Psoas muscle (tissue), 7 donors: ENCODE measurements at regions not wholly inside any gene's neighbourhood (a gene's known extent, or its start where the extent isn't known, plus 50 kb on each side); places are given as distances from the start of the nearest gene placed in this dataset.

ENCODE experiments used
- ATAC-seq, 4 donors: fragments of 200-7000 bp; cut with Tn5 transposase; one replicate each; pipeline ENCODE4 v1.9.1; 2020; ENCODE audit warnings: moderate library complexity in 3 of 4, mild to moderate bottlenecking in 2 of 4
- DNase-seq, 2 donors: peaks; one replicate each; pipeline ENCODE4 v3.0.0-alpha.2; 2020
- H3K27ac ChIP-seq: fragments of 200-600 bp; one replicate; pipeline ENCODE4 v1.8.0; 2022
- H3K27me3 ChIP-seq, 3 donors: fragments of 200-600 bp in 1 of 3; one replicate each; pipeline versions ENCODE4 v1.6.1 to v1.8.0; 2013 to 2022; ENCODE audit warnings: low read length in 2 of 3, mild to moderate bottlenecking in 2 of 3, moderate library complexity in 1 of 3; ENCODE audit not compliant: insufficient read depth in 3 of 3
- H3K36me3 ChIP-seq, 2 donors: fragments of 200-600 bp in 1 of 2; one replicate each; pipeline versions ENCODE4 v1.6.1 to v1.8.0; 2013 to 2022; ENCODE audit warnings: low read depth in 1 of 2, mild to moderate bottlenecking in 1 of 2, moderate library complexity in 1 of 2; ENCODE audit not compliant: insufficient read depth in 1 of 2
- H3K4me1 ChIP-seq: fragments of 200-600 bp; one replicate; pipeline ENCODE4 v1.8.0; 2022
- H3K4me3 ChIP-seq: fragments of 200-600 bp; one replicate; pipeline ENCODE4 v1.8.0; 2022; ENCODE audit warnings: mild to moderate bottlenecking
- H3K9me3 ChIP-seq: fragments of 200-600 bp; one replicate; pipeline ENCODE4 v1.8.0; 2022
- CTCF ChIP-seq: fragments of 200-600 bp; IDR thresholded peaks from one replicate; pipeline ENCODE4 v1.8.0; 2022; ENCODE audit warnings: antibody characterized with exemption
- WGBS, 3 donors: extraction: QIAGEN DNeasy Blood & Tissue Kit; methylation state at CpG; one replicate each; pipeline versions ENCODE4 v1.1.6 to v1.1.7; 2013; 5-methylcytosine and 5-hydroxymethylcytosine counted together
- intact Hi-C, 2 donors: fragments of 100-400 bp; cut with DNase I; formaldehyde crosslinking; loops; one replicate each; pipeline versions ENCODE4 v1.11.0 to v1.14.2; 2022
- donor health status: healthy with polysubstance abuse.
- donor health status: DM: no; HTN: no; CAD: no; lungs with moderate emphysema.
- donor health status: Bipolar disorder and iron deficiency.
- donor health status: healthy.
- donor health status: DM: yes; HTN: yes; CAD: no.
- donor health status: DM: no; HTN: no; CAD: no.
- donor health status: DM: yes; HTN: yes; CAD: no.

DNA sequence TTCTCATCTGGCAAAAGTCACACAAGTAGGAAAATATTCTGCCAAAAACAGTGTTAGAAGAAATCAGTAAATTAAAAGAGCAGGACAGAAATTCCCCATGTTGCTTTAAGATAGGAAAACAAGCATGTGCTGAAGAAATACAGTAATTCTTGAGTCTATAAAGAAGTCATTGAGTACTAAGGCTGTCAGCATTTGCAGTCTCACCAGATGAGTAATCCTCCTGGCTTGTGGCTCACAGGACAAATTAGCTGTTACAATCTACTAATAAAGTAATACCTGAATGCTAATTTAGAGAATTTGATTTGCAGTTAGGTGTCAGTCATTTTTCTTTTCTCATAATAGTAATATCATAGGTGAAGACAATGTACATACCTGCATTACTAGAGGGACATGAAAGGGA, 1158.9 kb upstream of the CELF2 start:
- Histone ChIP-seq H3K36me3 (no peaks in the 10 kb centered on the region), H3K27me3 (no peaks in the 10 kb centered on the region), H3K9me3 (no peaks in the 10 kb centered on the region), H3K27ac (no peak overlapping the region), H3K4me1 (no peaks in the 10 kb centered on the region), H3K4me3 (no peak overlapping the region)
- DNase-seq = no peak
- intact Hi-C loops = no loop called here
- no peak for ATAC-seq
- no peak for TF ChIP-seq CTCF

- Histone ChIP-seq H3K4me1 (no peaks in the 10 kb centered on the region), H3K36me3 (no peaks in the 10 kb centered on the region), H3K27me3 (no peaks in the 10 kb centered on the region), H3K9me3 (no peaks in the 10 kb centered on the region), H3K4me3 (no peak overlapping the region), H3K27ac (no peak overlapping the region)
- intact Hi-C loops = no loop called here
- no peak for ATAC-seq
- no peak for DNase-seq
- TF ChIP-seq CTCF = no peak
Measured at GRCh38 chr10:9860045-9860444, 1157.6 kb upstream of the CELF2 start.

DNA sequence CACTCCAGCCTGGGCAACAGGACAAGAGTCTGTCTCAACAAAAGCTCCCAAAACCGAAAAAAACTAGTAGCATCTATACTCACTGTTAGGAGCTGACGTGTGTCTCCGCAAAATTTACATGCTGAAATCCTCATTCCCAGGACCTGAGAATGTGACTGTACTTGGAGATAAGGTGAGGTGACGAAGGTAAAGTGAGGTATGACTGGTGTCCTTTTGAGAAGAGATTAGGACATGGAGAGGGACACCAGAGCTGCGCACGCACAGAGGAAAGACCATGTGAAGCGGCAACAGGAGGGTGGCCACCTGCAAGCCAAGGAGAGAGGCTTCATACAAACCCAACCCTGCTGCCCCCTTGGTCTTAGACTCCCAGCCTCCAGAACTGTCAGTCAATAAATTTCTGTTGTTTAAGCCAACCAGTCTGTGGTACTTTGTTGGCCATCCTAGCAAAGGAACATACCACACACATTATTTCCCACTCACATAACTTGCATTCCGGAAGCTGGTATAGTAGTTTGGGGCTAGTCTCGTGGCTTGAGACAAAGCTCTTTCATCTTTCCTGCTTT, 1154.0 kb upstream of the CELF2 start:
- no peaks in the 10 kb centered on the region for H3K27me3 ChIP-seq
- H3K9me3 ChIP-seq = no peaks in the 10 kb centered on the region
- no peaks in the 10 kb centered on the region for H3K4me1 ChIP-seq
- H3K36me3 ChIP-seq = no peaks in the 10 kb centered on the region
- DNase-seq (no peak), ATAC-seq (no peak)
- no peak for TF ChIP-seq CTCF
- H3K4me3 ChIP-seq = no peak overlapping the region
- intact Hi-C loops = no loop called here
- WGBS, 3 donors = 89 to 90% (median 89%) methylated on average over 9 of the region's 9 CpGs
- no peak overlapping the region for H3K27ac ChIP-seq

GRCh38 chr10:9868499-9868898, 1149.2 kb upstream of the CELF2 start:
- H3K27ac ChIP-seq = no peak overlapping the region
- intact Hi-C loops = no loop called here
- no peaks in the 10 kb centered on the region for H3K9me3 ChIP-seq
- DNase-seq = no peak
- H3K4me3 ChIP-seq = no peak overlapping the region
- no peaks in the 10 kb centered on the region for H3K4me1 ChIP-seq
- H3K36me3 ChIP-seq = no peaks in the 10 kb centered on the region
- ATAC-seq = no peak
- H3K27me3 ChIP-seq = no peaks in the 10 kb centered on the region
- 37 to 42% (median 41%) methylated on average over 2 of the region's 2 CpGs for WGBS, 3 donors
- TF ChIP-seq CTCF = no peak

DNA sequence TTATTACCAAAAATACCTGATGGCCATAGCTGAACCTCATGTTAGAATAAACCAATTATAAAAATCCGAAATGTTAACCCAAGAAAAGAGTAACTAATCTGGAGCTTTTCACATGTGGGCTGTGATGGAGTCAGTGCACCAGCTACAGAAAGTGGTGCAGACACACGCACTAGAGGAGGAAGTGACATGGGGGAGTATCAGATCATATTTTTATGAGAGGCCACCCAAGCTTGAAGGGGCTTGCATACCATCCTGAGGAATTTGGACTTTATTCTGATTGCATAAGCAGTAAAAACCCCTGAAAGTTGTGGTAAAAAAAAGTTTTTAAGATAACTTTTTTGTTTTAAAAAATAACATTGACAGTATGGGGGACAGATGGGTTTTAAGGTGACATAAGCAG, 1148.5 kb upstream of the CELF2 start:
- no peaks in the 10 kb centered on the region for H3K36me3 ChIP-seq
- H3K4me1 ChIP-seq = no peaks in the 10 kb centered on the region
- WGBS, 3 donors = 74 to 91% (median 79%) methylated on average over 2 of the region's 2 CpGs
- no peak overlapping the region for H3K27ac ChIP-seq
- H3K27me3 ChIP-seq = no peaks in the 10 kb centered on the region
- no peak for TF ChIP-seq CTCF
- intact Hi-C loops = no loop called here
- H3K4me3 ChIP-seq = no peak overlapping the region
- no peaks in the 10 kb centered on the region for H3K9me3 ChIP-seq
- ATAC-seq (no peak), DNase-seq (no peak)
